IMR-90 (cell line): ENCODE measurements at regions not wholly inside any gene's neighbourhood (a gene's known extent, or its start where the extent isn't known, plus 50 kb on each side); places are given as distances from the start of the nearest gene placed in this dataset.

Source experiments
- ATAC-seq: fragments of 200-7000 bp; cut with Tn5 transposase; 2 replicates; pipeline ENCODE4 v1.9.1; 2020; ENCODE audit warnings: low read depth, mild to moderate bottlenecking, moderate library complexity
- BruUV-seq: library from RNA; stranded (reverse); fragments of 400-500 nt; replicated peaks from 2 replicates; lab custom pipeline; 2021; lab: Mats Ljungman, UMichigan
- CTCF ChIA-PET: fragments of 300-600 bp; formaldehyde crosslinking; extraction: SDS; loops from one replicate; lab custom pipeline; 2021; ENCODE audit warnings: antibody characterized with exemption; lab: Yijun Ruan, JAX
- POLR2A ChIA-PET: fragments of 300-600 bp; sonication (Branson Sonifier 250); formaldehyde crosslinking; loops from one replicate; lab custom pipeline; 2022; ENCODE audit warnings: antibody characterized with exemption; ENCODE audit not compliant: unreplicated experiment; lab: Charles Lee
- DNase-seq: peaks from one replicate; pipeline ENCODE4 v3.0.0; 2013
- H2AFZ ChIP-seq: replicated peaks from 2 replicates; pipeline ENCODE3; 2013; ENCODE audit warnings: low read length, mild to moderate bottlenecking; ENCODE audit not compliant: poor library complexity
- H2AK5ac ChIP-seq: 2 replicates; pipeline ENCODE4 v1.6.1; 2013; ENCODE audit warnings: low read depth, low read length, inconsistent platforms
- H2AK9ac ChIP-seq: replicated peaks from 2 replicates; pipeline ENCODE3; 2013; ENCODE audit warnings: mild to moderate bottlenecking, low read depth, low read length, moderate library complexity; ENCODE audit not compliant: poor library complexity
- H2BK120ac ChIP-seq: 2 replicates; pipeline ENCODE4 v1.6.1; 2013; ENCODE audit warnings: low read depth, low read length, inconsistent platforms
- H2BK15ac ChIP-seq: 3 replicates; pipeline ENCODE4 v1.6.1; 2013; ENCODE audit warnings: low read depth, low read length, inconsistent platforms
- H2BK20ac ChIP-seq: 2 replicates; pipeline ENCODE4 v1.6.1; 2013; ENCODE audit warnings: low read depth, mild to moderate bottlenecking, inconsistent platforms, low read length, moderate library complexity
- H2BK5ac ChIP-seq: 2 replicates; pipeline ENCODE4 v1.6.1; 2013; ENCODE audit warnings: mild to moderate bottlenecking, low read depth, low read length, inconsistent platforms; ENCODE audit not compliant: poor library complexity, severe bottlenecking
- H3K14ac ChIP-seq: replicated peaks from 2 replicates; pipeline ENCODE4 v1.6.1; 2013; ENCODE audit warnings: low read depth, low read length, inconsistent platforms
- H3K18ac ChIP-seq: 2 replicates; pipeline ENCODE4 v1.6.1; 2013; ENCODE audit warnings: low read depth, low read length, control low read depth
- H3K23ac ChIP-seq: 2 replicates; pipeline ENCODE4 v1.6.1; 2013; ENCODE audit warnings: low read depth, low read length, inconsistent platforms
- H3K27ac ChIP-seq: 2 replicates; pipeline ENCODE4 v1.5.1; 2013; ENCODE audit warnings: mild to moderate bottlenecking, control low read depth, low read length; ENCODE audit not compliant: insufficient read depth
- H3K27me3 ChIP-seq: 2 replicates; pipeline ENCODE4 v1.6.1; 2013; ENCODE audit warnings: low read length; ENCODE audit not compliant: control insufficient read depth, insufficient read depth
- H3K36me3 ChIP-seq: 2 replicates; pipeline ENCODE4 v1.6.1; 2013; ENCODE audit warnings: low read length, mixed read lengths; ENCODE audit not compliant: control insufficient read depth, insufficient read depth
- H3K4ac ChIP-seq: 2 replicates; pipeline ENCODE4 v1.6.1; 2013; ENCODE audit warnings: low read depth, low read length, inconsistent platforms
- H3K4me1 ChIP-seq: 2 replicates; pipeline ENCODE4 v1.6.1; 2013; ENCODE audit warnings: low read length, mixed read lengths; ENCODE audit not compliant: control insufficient read depth, insufficient read depth
- H3K4me2 ChIP-seq: 2 replicates; pipeline ENCODE4 v1.6.1; 2013; ENCODE audit warnings: low read depth, mild to moderate bottlenecking, control low read depth, low read length, moderate library complexity
- H3K4me3 ChIP-seq: 2 replicates; pipeline ENCODE4 v1.5.1; 2013; ENCODE audit warnings: low read depth, mild to moderate bottlenecking, control low read depth, low read length, moderate library complexity; ENCODE audit not compliant: insufficient read depth
- H3K56ac ChIP-seq: 2 replicates; pipeline ENCODE4 v1.6.1; 2013; ENCODE audit warnings: low read length, inconsistent platforms; ENCODE audit not compliant: insufficient read depth; ENCODE audit errors: extremely low read depth
- H3K79me1 ChIP-seq, 2 experiments: 2 replicates each; pipeline ENCODE4 v1.6.1; 2013; ENCODE audit warnings: low read length in 2 of 2, inconsistent platforms in 1 of 2, low read depth in 1 of 2
- H3K9ac ChIP-seq: 2 replicates; pipeline ENCODE4 v1.6.1; 2013; ENCODE audit warnings: low read depth, low read length, control low read depth
- H3K9me1 ChIP-seq: 2 replicates; pipeline ENCODE4 v1.6.1; 2013; ENCODE audit warnings: low read length, inconsistent platforms; ENCODE audit not compliant: insufficient read depth
- H3K9me3 ChIP-seq: 2 replicates; pipeline ENCODE4 v1.6.1; 2013; ENCODE audit warnings: low read length; ENCODE audit not compliant: control insufficient read depth, insufficient read depth
- H4K20me1 ChIP-seq: 2 replicates; pipeline ENCODE4 v1.6.1; 2013; ENCODE audit warnings: low read length, inconsistent platforms; ENCODE audit not compliant: insufficient read depth
- H4K5ac ChIP-seq: 2 replicates; pipeline ENCODE4 v1.6.1; 2013; ENCODE audit warnings: mild to moderate bottlenecking, low read depth, low read length, control low read depth
- H4K8ac ChIP-seq, 2 experiments: 2 replicates each; pipeline ENCODE4 v1.6.1; 2013; ENCODE audit warnings: low read depth in 2 of 2, low read length in 2 of 2, control low read depth in 1 of 2, inconsistent platforms in 1 of 2
- H4K91ac ChIP-seq: 2 replicates; pipeline ENCODE4 v1.6.1; 2013; ENCODE audit warnings: low read depth, low read length, inconsistent platforms; ENCODE audit not compliant: insufficient read depth
- BHLHE40 ChIP-seq: fragments of 150-350 bp; IDR thresholded peaks from 2 replicates; pipeline ENCODE4 v1.6.1; 2016; ENCODE audit warnings: mild to moderate bottlenecking, low read depth, low read length
- CHD1 ChIP-seq: IDR thresholded peaks from 2 replicates; pipeline ENCODE4 v1.6.1; 2012; ENCODE audit warnings: low read depth, low read length, improper control_type of control experiment
- FOS ChIP-seq: fragments of 150-350 bp; IDR thresholded peaks from 2 replicates; pipeline ENCODE4 v1.6.1; 2016; ENCODE audit warnings: low read depth, low read length
- MAFK ChIP-seq: IDR thresholded peaks from 2 replicates; pipeline ENCODE4 v1.6.1; 2012; ENCODE audit warnings: low read depth, low read length, improper control_type of control experiment
- MXI1 ChIP-seq: IDR thresholded peaks from 2 replicates; pipeline ENCODE4 v1.6.1; 2012; ENCODE audit warnings: low read depth, mild to moderate bottlenecking, low read length, moderate library complexity, borderline replicate concordance
- NFE2L2 ChIP-seq: fragments of 150-350 bp; IDR thresholded peaks from 2 replicates; pipeline ENCODE4 v1.6.1; 2016; ENCODE audit warnings: low read depth, mild to moderate bottlenecking, low read length
- RAD21 ChIP-seq: IDR thresholded peaks from 2 replicates; pipeline ENCODE4 v1.6.1; 2012; ENCODE audit warnings: low read length, improper control_type of control experiment
- RCOR1 ChIP-seq: IDR thresholded peaks from 2 replicates; pipeline ENCODE4 v1.6.1; 2012; ENCODE audit warnings: mild to moderate bottlenecking, low read length, improper control_type of control experiment; ENCODE audit not compliant: insufficient replicate concordance
- RFX5 ChIP-seq: IDR thresholded peaks from 2 replicates; pipeline ENCODE4 v1.8.0; 2012; ENCODE audit warnings: low read depth, mild to moderate bottlenecking, low read length, moderate library complexity
- SMC3 ChIP-seq: fragments of 150-350 bp; IDR thresholded peaks from 2 replicates; pipeline ENCODE4 v1.6.1; 2016; ENCODE audit warnings: low read depth, mild to moderate bottlenecking, antibody characterized with exemption, low read length, moderate library complexity
- WGBS, 2 experiments: methylation state at CpG; one replicate each; pipeline versions ENCODE4 v1.1.5 to v1.1.7; 2013; ENCODE audit warnings: missing lambda C conversion rate in 2 of 2; ENCODE audit not compliant: insufficient read length in 1 of 2; ENCODE audit errors: extremely low coverage in 2 of 2; 5-methylcytosine and 5-hydroxymethylcytosine counted together
- dilution Hi-C: fragments of 300-500 bp; cut with HindIII; formaldehyde crosslinking; loops from one replicate; pipeline ENCODE4 v1.14.3; 2018; ENCODE audit warnings: low sequenced_read_pairs; ENCODE audit not compliant: unreplicated experiment
- in situ Hi-C: fragments of 300-500 bp; cut with MboI; formaldehyde crosslinking; loops from 3 replicates; pipeline ENCODE4 v1.14.3; 2019; ENCODE audit warnings: low sequenced_read_pairs, inconsistent platforms, mixed read lengths
- intact Hi-C: fragments of 100-400 bp; cut with micrococcal nuclease; formaldehyde crosslinking; loops from 2 replicates; pipeline ENCODE4 v1.10.0; 2022
- TF ChIP-seq, protein P1 (sequence below): fragments of 150-350 bp; IDR thresholded peaks from 2 replicates; pipeline ENCODE4 v1.6.1; 2017; ENCODE audit warnings: mild to moderate bottlenecking, antibody characterized with exemption, low read length, low read depth
- TF ChIP-seq, protein P2 (sequence below): conservative IDR thresholded peaks from 2 replicates; pipeline ENCODE4 v1.5.1; 2012; ENCODE audit warnings: mild to moderate bottlenecking, low read depth, low read length, improper control_type of control experiment

- no TSS peak for BruUV-seq
These were observed 377.4 kb downstream of the RPRM start for GRCh38 chr2:153101187-153101586.

More at GRCh38 chr2:153101187-153101586, 377.4 kb downstream of the RPRM start:
- H2AK5ac ChIP-seq, result no peak overlapping the region
- H3K18ac ChIP-seq, result no peak overlapping the region
- DNase-seq (no peak), ATAC-seq (no peak)
- no peak overlapping the region for H3K4me2 ChIP-seq
- TF ChIP-seq RCOR1 (no peak), MAFK (no peak), RAD21 (no peak), NFE2L2 (no peak), SMC3 (no peak), BHLHE40 (no peak), MXI1 (no peak), RFX5 (no peak), FOS (no peak), CHD1 (no peak)
- TF ChIP-seq, protein P1, sequence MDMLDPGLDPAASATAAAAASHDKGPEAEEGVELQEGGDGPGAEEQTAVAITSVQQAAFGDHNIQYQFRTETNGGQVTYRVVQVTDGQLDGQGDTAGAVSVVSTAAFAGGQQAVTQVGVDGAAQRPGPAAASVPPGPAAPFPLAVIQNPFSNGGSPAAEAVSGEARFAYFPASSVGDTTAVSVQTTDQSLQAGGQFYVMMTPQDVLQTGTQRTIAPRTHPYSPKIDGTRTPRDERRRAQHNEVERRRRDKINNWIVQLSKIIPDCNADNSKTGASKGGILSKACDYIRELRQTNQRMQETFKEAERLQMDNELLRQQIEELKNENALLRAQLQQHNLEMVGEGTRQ, result no peak
- TF ChIP-seq, protein P2, sequence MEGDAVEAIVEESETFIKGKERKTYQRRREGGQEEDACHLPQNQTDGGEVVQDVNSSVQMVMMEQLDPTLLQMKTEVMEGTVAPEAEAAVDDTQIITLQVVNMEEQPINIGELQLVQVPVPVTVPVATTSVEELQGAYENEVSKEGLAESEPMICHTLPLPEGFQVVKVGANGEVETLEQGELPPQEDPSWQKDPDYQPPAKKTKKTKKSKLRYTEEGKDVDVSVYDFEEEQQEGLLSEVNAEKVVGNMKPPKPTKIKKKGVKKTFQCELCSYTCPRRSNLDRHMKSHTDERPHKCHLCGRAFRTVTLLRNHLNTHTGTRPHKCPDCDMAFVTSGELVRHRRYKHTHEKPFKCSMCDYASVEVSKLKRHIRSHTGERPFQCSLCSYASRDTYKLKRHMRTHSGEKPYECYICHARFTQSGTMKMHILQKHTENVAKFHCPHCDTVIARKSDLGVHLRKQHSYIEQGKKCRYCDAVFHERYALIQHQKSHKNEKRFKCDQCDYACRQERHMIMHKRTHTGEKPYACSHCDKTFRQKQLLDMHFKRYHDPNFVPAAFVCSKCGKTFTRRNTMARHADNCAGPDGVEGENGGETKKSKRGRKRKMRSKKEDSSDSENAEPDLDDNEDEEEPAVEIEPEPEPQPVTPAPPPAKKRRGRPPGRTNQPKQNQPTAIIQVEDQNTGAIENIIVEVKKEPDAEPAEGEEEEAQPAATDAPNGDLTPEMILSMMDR, result no peak
- in situ Hi-C loops, result no loop called here
- H2AK9ac ChIP-seq, result no peak overlapping the region
- H2BK120ac ChIP-seq, result no peak overlapping the region
- H3K27ac ChIP-seq, result no peak overlapping the region
- intact Hi-C loops, result no loop called here
- dilution Hi-C loops, result no loop called here
- H2BK20ac ChIP-seq, result no peak overlapping the region
- H3K9me3 ChIP-seq, result peaks cover 2% of the 10 kb centered on the region
- H2BK15ac ChIP-seq, result no peak overlapping the region
- no peak overlapping the region for H3K23ac ChIP-seq
- H4K91ac ChIP-seq, result no peak overlapping the region
- WGBS, 2 experiments, result no CpG with 5 or more reads among the region's 2 CpGs
- no peak overlapping the region for H2BK5ac ChIP-seq
- ChIA-PET POLR2A (no interaction called here), CTCF (no interaction called here)
- no peaks in the 10 kb centered on the region for H4K20me1 ChIP-seq
- H2AFZ ChIP-seq, result no peak overlapping the region
- no peak overlapping the region for H4K8ac ChIP-seq
- H3K9ac ChIP-seq, result no peak overlapping the region
- H4K5ac ChIP-seq, result no peak overlapping the region
- H3K4me3 ChIP-seq, result no peak overlapping the region
- H3K14ac ChIP-seq, result no peak overlapping the region
- no peaks in the 10 kb centered on the region for H3K4me1 ChIP-seq
- no peaks in the 10 kb centered on the region for H3K9me1 ChIP-seq
- no peak overlapping the region for H3K4ac ChIP-seq
- no peaks in the 10 kb centered on the region for H3K79me1 ChIP-seq
- no peak overlapping the region for H3K56ac ChIP-seq
- no peaks in the 10 kb centered on the region for H3K27me3 ChIP-seq
- no peaks in the 10 kb centered on the region for H3K36me3 ChIP-seq
